GM12892 (cell line): ENCODE measurements at regions not wholly inside any gene's neighbourhood (a gene's known extent, or its start where the extent isn't known, plus 50 kb on each side); places are given as distances from the start of the nearest gene placed in this dataset.

Experiments used
- POLR2A ChIP-seq: IDR thresholded peaks from 2 replicates; pipeline ENCODE4 v1.6.1; 2011; ENCODE audit warnings: low read depth, low read length, control low read depth
- POLR2AphosphoS5 ChIP-seq: IDR thresholded peaks from 2 replicates; pipeline ENCODE4 v1.6.1; 2011; ENCODE audit warnings: low read depth, low read length, control low read depth

DNA sequence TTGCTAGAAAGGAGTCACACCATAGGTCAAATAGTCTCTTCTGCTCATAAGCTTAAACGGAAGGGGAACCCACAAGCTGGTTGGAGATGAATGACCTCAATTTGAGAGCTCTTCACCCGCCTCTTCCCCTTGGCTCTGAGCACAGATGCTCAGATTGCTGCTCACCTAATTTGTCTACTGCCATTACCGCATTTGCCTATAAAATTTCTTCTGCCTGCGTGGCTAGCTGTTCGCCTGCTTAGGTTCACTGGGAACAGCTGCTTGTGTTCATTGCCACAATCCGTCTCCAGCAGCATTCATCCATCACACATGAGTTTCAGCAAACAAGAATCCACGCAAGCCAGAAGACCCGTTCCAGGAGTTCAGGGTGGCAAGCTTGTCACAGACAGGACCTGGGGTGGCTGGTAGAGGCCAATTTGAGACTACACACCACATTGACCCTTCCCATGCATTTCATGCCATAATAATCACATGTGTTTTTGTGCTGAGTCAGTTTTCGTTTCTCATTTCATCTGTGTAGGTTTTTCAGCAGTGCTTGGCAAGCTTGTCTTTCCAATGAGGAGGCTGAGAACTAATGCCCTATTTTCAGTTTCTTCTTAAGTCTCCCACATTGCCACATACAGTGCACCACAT, 50.2 kb upstream of the DNAH5 start:
- TF ChIP-seq POLR2A, result no peak
- no peak for TF ChIP-seq POLR2AphosphoS5
